SK-N-SH treated with all-trans-retinoic acid at 6 μM for 48 hours (cell line): ENCODE measurements at regions not wholly inside any gene's neighbourhood (a gene's known extent, or its start where the extent isn't known, plus 50 kb on each side); places are given as distances from the start of the nearest gene placed in this dataset.

Source experiments
- BACH2 ChIP-seq: fragments of 250-450 bp; sonication (Bioruptor Pico); IDR thresholded peaks from 2 replicates; pipeline ENCODE4 v1.9.0; 2021; ENCODE audit warnings: mild to moderate bottlenecking, borderline replicate concordance
- CSDC2 ChIP-seq: fragments of 250-450 bp; sonication (Bioruptor Pico); IDR thresholded peaks from 2 replicates; pipeline ENCODE4 v1.5.0; 2020; ENCODE audit warnings: mild to moderate bottlenecking, moderate library complexity
- CSRNP3 ChIP-seq: fragments of 250-450 bp; sonication (Bioruptor Pico); IDR thresholded peaks from 2 replicates; pipeline ENCODE4 v1.5.1; 2021; ENCODE audit warnings: mild to moderate bottlenecking, moderate library complexity
- ESRRG ChIP-seq: fragments of 250-450 bp; sonication (Bioruptor Pico); IDR thresholded peaks from 2 replicates; pipeline ENCODE4 v1.6.1; 2021; ENCODE audit warnings: mild to moderate bottlenecking
- GLIS3 ChIP-seq: fragments of 250-450 bp; sonication (Bioruptor Pico); IDR thresholded peaks from 2 replicates; pipeline ENCODE4 v1.5.0; 2020; ENCODE audit warnings: mild to moderate bottlenecking, moderate library complexity
- PATZ1 ChIP-seq: fragments of 250-450 bp; sonication (Bioruptor Pico); IDR thresholded peaks from 2 replicates; pipeline ENCODE4 v1.8.0; 2020; ENCODE audit warnings: mild to moderate bottlenecking, moderate library complexity, borderline replicate concordance
- POU6F1 ChIP-seq: fragments of 250-450 bp; sonication (Bioruptor Pico); IDR thresholded peaks from 2 replicates; pipeline ENCODE4 v1.8.0; 2021; ENCODE audit warnings: low read depth, mild to moderate bottlenecking, moderate library complexity, borderline replicate concordance
- RARB ChIP-seq: fragments of 250-450 bp; sonication (Bioruptor Pico); IDR thresholded peaks from 2 replicates; pipeline ENCODE4 v1.8.0; 2021; ENCODE audit warnings: mild to moderate bottlenecking, moderate library complexity
- TOX ChIP-seq: fragments of 250-450 bp; sonication (Bioruptor Pico); IDR thresholded peaks from 2 replicates; pipeline ENCODE4 v1.8.0; 2021; ENCODE audit warnings: mild to moderate bottlenecking, moderate library complexity, borderline replicate concordance
- TSHZ2 ChIP-seq: fragments of 250-450 bp; sonication (Bioruptor Pico); IDR thresholded peaks from 2 replicates; pipeline ENCODE4 v1.5.0; 2020; ENCODE audit warnings: mild to moderate bottlenecking, moderate library complexity

GRCh38 chr4:133472244-133472643 is 323.1 kb downstream of the PCDH10 start:
- TF ChIP-seq TOX (CRISPR knock-in tag) (no peak; the same call in 1 of the 2 replicates), GLIS3 (CRISPR knock-in tag) (no peak), RARB (CRISPR knock-in tag) (no peak), CSRNP3 (CRISPR knock-in tag) (no peak), BACH2 (CRISPR knock-in tag) (no peak), POU6F1 (CRISPR knock-in tag) (no peak), ESRRG (CRISPR knock-in tag) (no peak), PATZ1 (no peak), TSHZ2 (CRISPR knock-in tag) (no peak), CSDC2 (CRISPR knock-in tag) (no peak)
